ENCODE measurements at regions not wholly inside any gene's neighbourhood (a gene's known extent, or its start where the extent isn't known, plus 50 kb on each side); places are given as distances from the start of the nearest gene placed in this dataset.

DNA sequence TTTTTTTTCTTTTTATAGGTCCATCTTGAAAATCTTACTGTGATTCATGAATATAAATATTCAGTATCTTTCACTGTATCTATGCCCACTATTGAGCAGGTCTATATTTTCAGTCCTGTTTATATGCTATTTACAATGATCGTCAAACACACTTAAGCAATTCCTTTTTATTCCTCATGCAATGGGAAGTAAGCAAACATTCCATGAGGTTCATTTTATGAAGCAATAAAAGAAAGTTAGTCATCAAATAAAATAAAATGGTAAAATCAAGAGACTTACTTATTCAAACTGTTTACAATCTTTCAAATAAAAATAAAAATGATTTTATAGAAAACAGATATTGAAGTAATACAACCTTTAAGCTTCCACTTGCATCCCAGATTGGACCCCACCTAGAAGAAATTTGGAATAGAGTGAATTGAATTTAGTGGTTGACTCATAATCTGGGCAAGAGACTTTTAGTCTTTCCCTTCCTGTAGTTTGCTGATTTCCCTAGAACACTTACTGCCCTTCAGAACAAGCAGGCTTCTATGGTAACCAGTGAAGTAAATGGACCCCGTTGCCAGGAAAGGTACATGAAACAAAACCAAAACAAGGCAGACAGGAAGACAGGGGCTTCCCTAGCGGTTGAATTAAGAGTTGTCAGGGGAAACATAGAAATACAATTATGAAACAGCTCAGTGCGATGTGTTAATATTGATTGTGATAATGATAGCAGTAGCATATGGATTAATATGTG is 241.0 kb upstream of the ATP2B1 start:
- 58% methylated on average over 4 of the region's 4 CpGs for WGBS
- Histone ChIP-seq H3K4me3 (ENCODE audit: low read depth in 1 of 3, low read length in 3 of 3) (no peak overlapping the region), H3K4me1 (ENCODE audit: control insufficient read depth in 4 of 4, insufficient read depth in 4 of 4, low read length in 3 of 4) (no peaks in the 10 kb centered on the region), H3K9me3 (ENCODE audit: control insufficient read depth in 4 of 4, low read length in 3 of 4) (no peaks in the 10 kb centered on the region), H3K27me3 (ENCODE audit: control insufficient read depth in 4 of 4, insufficient read depth in 4 of 4, low read length in 3 of 4) (no peaks in the 10 kb centered on the region), H3K27ac (ENCODE audit: low read depth in 1 of 2, low read length in 2 of 2) (no peak overlapping the region), H3K36me3 (ENCODE audit: control insufficient read depth in 4 of 4, insufficient read depth in 3 of 4, low read depth in 1 of 4, low read length in 3 of 4) (no peaks in the 10 kb centered on the region), H3K9ac (ENCODE audit: low read depth in 1 of 2, low read length in 2 of 2) (no peak overlapping the region)
- DNase-seq (ENCODE audit: low spot score), result no peak
- TF ChIP-seq, protein P1, sequence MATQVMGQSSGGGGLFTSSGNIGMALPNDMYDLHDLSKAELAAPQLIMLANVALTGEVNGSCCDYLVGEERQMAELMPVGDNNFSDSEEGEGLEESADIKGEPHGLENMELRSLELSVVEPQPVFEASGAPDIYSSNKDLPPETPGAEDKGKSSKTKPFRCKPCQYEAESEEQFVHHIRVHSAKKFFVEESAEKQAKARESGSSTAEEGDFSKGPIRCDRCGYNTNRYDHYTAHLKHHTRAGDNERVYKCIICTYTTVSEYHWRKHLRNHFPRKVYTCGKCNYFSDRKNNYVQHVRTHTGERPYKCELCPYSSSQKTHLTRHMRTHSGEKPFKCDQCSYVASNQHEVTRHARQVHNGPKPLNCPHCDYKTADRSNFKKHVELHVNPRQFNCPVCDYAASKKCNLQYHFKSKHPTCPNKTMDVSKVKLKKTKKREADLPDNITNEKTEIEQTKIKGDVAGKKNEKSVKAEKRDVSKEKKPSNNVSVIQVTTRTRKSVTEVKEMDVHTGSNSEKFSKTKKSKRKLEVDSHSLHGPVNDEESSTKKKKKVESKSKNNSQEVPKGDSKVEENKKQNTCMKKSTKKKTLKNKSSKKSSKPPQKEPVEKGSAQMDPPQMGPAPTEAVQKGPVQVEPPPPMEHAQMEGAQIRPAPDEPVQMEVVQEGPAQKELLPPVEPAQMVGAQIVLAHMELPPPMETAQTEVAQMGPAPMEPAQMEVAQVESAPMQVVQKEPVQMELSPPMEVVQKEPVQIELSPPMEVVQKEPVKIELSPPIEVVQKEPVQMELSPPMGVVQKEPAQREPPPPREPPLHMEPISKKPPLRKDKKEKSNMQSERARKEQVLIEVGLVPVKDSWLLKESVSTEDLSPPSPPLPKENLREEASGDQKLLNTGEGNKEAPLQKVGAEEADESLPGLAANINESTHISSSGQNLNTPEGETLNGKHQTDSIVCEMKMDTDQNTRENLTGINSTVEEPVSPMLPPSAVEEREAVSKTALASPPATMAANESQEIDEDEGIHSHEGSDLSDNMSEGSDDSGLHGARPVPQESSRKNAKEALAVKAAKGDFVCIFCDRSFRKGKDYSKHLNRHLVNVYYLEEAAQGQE (IDR thresholded peaks at IDR 0.05), result no peak
- TF ChIP-seq RXRA (IDR thresholded peaks at IDR 0.05) (no peak), YY1 (IDR thresholded peaks at IDR 0.05) (no peak), TAF1 (conservative IDR thresholded peaks at IDR 0.05) (no peak), RAD21 (IDR thresholded peaks at IDR 0.05) (peak in 1 of 2 donors; percentile 24), NR2F2 (IDR thresholded peaks at IDR 0.05) (no peak)
- TF ChIP-seq, protein P2, sequence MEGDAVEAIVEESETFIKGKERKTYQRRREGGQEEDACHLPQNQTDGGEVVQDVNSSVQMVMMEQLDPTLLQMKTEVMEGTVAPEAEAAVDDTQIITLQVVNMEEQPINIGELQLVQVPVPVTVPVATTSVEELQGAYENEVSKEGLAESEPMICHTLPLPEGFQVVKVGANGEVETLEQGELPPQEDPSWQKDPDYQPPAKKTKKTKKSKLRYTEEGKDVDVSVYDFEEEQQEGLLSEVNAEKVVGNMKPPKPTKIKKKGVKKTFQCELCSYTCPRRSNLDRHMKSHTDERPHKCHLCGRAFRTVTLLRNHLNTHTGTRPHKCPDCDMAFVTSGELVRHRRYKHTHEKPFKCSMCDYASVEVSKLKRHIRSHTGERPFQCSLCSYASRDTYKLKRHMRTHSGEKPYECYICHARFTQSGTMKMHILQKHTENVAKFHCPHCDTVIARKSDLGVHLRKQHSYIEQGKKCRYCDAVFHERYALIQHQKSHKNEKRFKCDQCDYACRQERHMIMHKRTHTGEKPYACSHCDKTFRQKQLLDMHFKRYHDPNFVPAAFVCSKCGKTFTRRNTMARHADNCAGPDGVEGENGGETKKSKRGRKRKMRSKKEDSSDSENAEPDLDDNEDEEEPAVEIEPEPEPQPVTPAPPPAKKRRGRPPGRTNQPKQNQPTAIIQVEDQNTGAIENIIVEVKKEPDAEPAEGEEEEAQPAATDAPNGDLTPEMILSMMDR (IDR thresholded peaks at IDR 0.05; ENCODE audit: low read depth, low read length, missing input control), result no peak

DNA sequence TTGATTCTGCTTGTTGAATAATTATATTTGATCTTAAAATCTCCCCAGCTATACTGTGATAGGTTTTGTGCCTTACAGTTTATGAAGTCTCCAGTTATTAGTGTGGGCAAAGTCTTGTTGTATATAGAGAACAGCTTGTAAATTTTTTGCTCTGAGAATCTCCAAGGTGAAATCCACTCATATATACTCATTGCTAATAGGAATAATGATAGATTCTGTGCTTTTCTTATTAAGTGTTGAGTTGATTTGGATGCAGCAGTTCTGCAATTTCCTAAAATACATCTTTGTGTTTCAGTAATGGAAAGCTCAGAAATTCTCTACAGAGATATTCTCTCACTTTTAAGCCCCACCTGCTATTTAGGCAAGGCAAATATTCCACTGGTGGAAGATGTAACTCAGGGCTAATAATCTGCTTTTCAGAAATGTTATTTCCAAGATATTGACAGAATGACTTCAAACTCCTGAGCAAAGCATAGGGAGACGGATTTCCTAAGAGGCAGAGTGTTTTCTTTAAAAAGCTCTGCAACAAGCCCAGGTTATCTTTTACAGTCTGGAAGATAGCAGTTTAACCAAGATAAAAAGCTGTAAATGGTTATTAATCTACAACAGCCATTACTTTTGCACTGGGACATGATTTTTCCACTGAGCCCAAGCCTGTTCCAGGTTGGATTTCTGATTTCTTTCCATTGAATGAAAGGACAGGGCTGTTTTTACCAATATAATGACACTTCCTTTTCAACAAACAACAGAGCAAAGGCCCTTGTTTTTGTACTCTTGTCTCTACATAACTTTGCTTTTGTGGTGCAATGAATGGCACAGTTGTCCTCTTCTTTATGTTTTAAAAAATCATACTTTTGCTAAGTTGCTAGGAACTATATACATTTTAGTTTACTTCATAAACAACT is 239.9 kb upstream of the ATP2B1 start:
- no peak overlapping the region for H3K9ac ChIP-seq (ENCODE audit: low read depth in 1 of 2, low read length in 2 of 2)
- no peaks in the 10 kb centered on the region for H3K9me3 ChIP-seq (ENCODE audit: control insufficient read depth in 4 of 4, low read length in 3 of 4)
- no peaks in the 10 kb centered on the region for H3K36me3 ChIP-seq (ENCODE audit: control insufficient read depth in 4 of 4, insufficient read depth in 3 of 4, low read depth in 1 of 4, low read length in 3 of 4)
- WGBS, result 64% methylated on average over 1 of the region's 1 CpG
- H3K4me3 ChIP-seq (ENCODE audit: low read depth in 1 of 3, low read length in 3 of 3), result no peak overlapping the region
- no peaks in the 10 kb centered on the region for H3K4me1 ChIP-seq (ENCODE audit: control insufficient read depth in 4 of 4, insufficient read depth in 4 of 4, low read length in 3 of 4)
- no peaks in the 10 kb centered on the region for H3K27me3 ChIP-seq (ENCODE audit: control insufficient read depth in 4 of 4, insufficient read depth in 4 of 4, low read length in 3 of 4)
- no peak overlapping the region for H3K27ac ChIP-seq (ENCODE audit: low read depth in 1 of 2, low read length in 2 of 2)
- no peak for DNase-seq (ENCODE audit: low spot score)
- TF ChIP-seq SP1 (IDR thresholded peaks at IDR 0.05), result no peak
- no peak for TF ChIP-seq RXRA (IDR thresholded peaks at IDR 0.05)
- TF ChIP-seq TAF1 (conservative IDR thresholded peaks at IDR 0.05), result no peak
- TF ChIP-seq, protein P3, sequence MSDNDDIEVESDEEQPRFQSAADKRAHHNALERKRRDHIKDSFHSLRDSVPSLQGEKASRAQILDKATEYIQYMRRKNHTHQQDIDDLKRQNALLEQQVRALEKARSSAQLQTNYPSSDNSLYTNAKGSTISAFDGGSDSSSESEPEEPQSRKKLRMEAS (IDR thresholded peaks at IDR 0.05), result no peak
- TF ChIP-seq, protein P4, sequence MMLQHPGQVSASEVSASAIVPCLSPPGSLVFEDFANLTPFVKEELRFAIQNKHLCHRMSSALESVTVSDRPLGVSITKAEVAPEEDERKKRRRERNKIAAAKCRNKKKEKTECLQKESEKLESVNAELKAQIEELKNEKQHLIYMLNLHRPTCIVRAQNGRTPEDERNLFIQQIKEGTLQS (IDR thresholded peaks at IDR 0.05), result no peak
- TF ChIP-seq FOXA1 (IDR thresholded peaks at IDR 0.05), result no peak
- no peak for TF ChIP-seq RAD21 (IDR thresholded peaks at IDR 0.05)
- TF ChIP-seq YY1 (IDR thresholded peaks at IDR 0.05), result no peak
- no peak for TF ChIP-seq HNF4G (IDR thresholded peaks at IDR 0.05)
- TF ChIP-seq, protein P2 (IDR thresholded peaks at IDR 0.05; ENCODE audit: low read depth, low read length, missing input control), result no peak
- no peak for TF ChIP-seq FOXA2 (IDR thresholded peaks at IDR 0.05)
- TF ChIP-seq, protein P1 (IDR thresholded peaks at IDR 0.05), result no peak
- no peak for TF ChIP-seq EGR1 (IDR thresholded peaks at IDR 0.05; ENCODE audit: low read depth in 2 of 2)
- no peak for TF ChIP-seq JUND (IDR thresholded peaks at IDR 0.05)
- no peak for TF ChIP-seq NR2F2 (IDR thresholded peaks at IDR 0.05)
- no peak for TF ChIP-seq HNF4A (conservative IDR thresholded peaks at IDR 0.05)
